ENCODE measurements at regions not wholly inside any gene's neighbourhood (a gene's known extent, or its start where the extent isn't known, plus 50 kb on each side); places are given as distances from the start of the nearest gene placed in this dataset.

DNA sequence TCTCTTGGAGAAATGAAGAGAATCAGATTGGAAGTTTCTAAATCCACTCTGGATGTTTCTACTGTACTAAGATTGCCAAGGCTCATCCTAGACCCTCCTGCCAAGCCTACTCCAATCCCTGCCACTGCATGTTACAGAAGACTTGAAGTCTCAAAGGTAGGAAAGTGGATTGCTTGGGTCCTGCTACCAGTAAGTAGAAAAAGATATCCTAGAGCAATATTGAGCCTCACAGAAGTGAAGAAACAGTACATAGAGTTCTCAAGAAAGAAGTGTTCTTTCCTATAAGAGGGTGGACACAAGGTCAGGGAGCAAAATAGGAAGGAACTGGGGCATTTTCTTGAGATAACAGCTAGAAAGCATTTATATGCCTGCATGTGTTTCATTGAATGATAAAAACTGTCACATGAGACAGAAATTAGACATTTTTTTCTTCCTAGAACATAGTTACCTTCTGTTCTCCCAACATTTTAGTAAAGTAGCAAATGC, 232.9 kb downstream of the RBM43 start:
- no peak overlapping the region for H3K27ac ChIP-seq (ENCODE audit: insufficient read depth, low read depth, low read length)
- intact Hi-C loops (cut with micrococcal nuclease): no loop called here
- no peak overlapping the region for H3K9ac ChIP-seq (replicated peaks; ENCODE audit: extremely low read depth, insufficient read depth, low read length)
- H3K27me3 ChIP-seq (ENCODE audit: control insufficient read depth in 2 of 2, insufficient read depth in 2 of 2, low read length in 2 of 2): peaks cover 0 to 2% of the 10 kb centered on the region in 2 experiments
- no peak overlapping the region for H2AFZ ChIP-seq (ENCODE audit: low read depth, low read length)
- no peaks in the 10 kb centered on the region for H3K9me3 ChIP-seq (replicated peaks; ENCODE audit: control insufficient read depth, insufficient read depth, low read length)
- ChIA-PET POLR2A (no interaction called here), CTCF (interaction anchor here (1.2 kb wide), 1 partner anchor 23 kb away, joined by 6 read pairs; no protein-coding TSS in a partner anchor)
- no peaks in the 10 kb centered on the region for H3K9me1 ChIP-seq (replicated peaks; ENCODE audit: control insufficient read depth, extremely low read depth, insufficient read depth, low read length)
- no peak for TF ChIP-seq POLR2AphosphoS5 (IDR thresholded peaks at IDR 0.05; ENCODE audit: insufficient read depth, low read depth, low read length)
- no peak for TF ChIP-seq MYC (IDR thresholded peaks at IDR 0.05; ENCODE audit: low read depth, low read length)
- no peak for TF ChIP-seq POLR2A (IDR thresholded peaks at IDR 0.05; ENCODE audit: low read depth, low read length)
- TF ChIP-seq JUN (IDR thresholded peaks at IDR 0.05; ENCODE audit: borderline replicate concordance, insufficient read depth, insufficient read length, low read depth): no peak
- no peak for TF ChIP-seq EZH2 (IDR thresholded peaks at IDR 0.05; ENCODE audit: borderline replicate concordance, low read depth, low read length, severe bottlenecking)
- TF ChIP-seq GATA2 (IDR thresholded peaks at IDR 0.05; ENCODE audit: insufficient read depth, insufficient read length, low read depth, low read length): no peak
- no peak for TF ChIP-seq MAX (IDR thresholded peaks at IDR 0.05; ENCODE audit: insufficient read depth, insufficient read length)
- TF ChIP-seq CTCF (IDR thresholded peaks at IDR 0.05; ENCODE audit: extremely low read depth in 1 of 2, insufficient read depth in 1 of 2, low read depth in 1 of 2, low read length in 2 of 2): no peak
- TF ChIP-seq FOS (IDR thresholded peaks at IDR 0.05; ENCODE audit: borderline replicate concordance, insufficient read depth, low read length): no peak
- no peaks in the 10 kb centered on the region for H3K4me1 ChIP-seq (ENCODE audit: control insufficient read depth, extremely low read depth, insufficient read depth, low read length)
- H3K36me3 ChIP-seq (ENCODE audit: control insufficient read depth in 2 of 2, extremely low read depth in 1 of 2, insufficient read depth in 2 of 2, low read length in 2 of 2): no peaks in the 10 kb centered on the region
- no peak for FAIRE-seq
- no peak for DNase-seq (ENCODE audit: low read depth, low spot score)
- dilution Hi-C loops (cut with MboI; ENCODE audit: extremely low pct_ligation_motif_present, low sequenced_read_pairs): no loop called here
- no TSS peak for BruUV-seq (replicated peaks)
- H3K4me3 ChIP-seq (replicated peaks in 1 of 3; ENCODE audit: insufficient read depth in 1 of 3, low read depth in 1 of 3, low read length in 3 of 3): no peak overlapping the region
- H3K4me2 ChIP-seq (ENCODE audit: insufficient read depth, low read length): no peak overlapping the region
- H3K79me2 ChIP-seq (ENCODE audit: control insufficient read depth, insufficient read depth, low read length): no peaks in the 10 kb centered on the region
- no peaks in the 10 kb centered on the region for H4K20me1 ChIP-seq (replicated peaks; ENCODE audit: control insufficient read depth, extremely low read depth, insufficient read depth, low read length)

All from endothelial cell of umbilical vein (primary cell).